Lower lobe of right lung (tissue), 2 donors: ENCODE measurements at regions not wholly inside any gene's neighbourhood (a gene's known extent, or its start where the extent isn't known, plus 50 kb on each side); places are given as distances from the start of the nearest gene placed in this dataset.

Experiments used
- ATAC-seq, 2 donors: fragments of 200-7000 bp; cut with Tn5 transposase; one replicate each; pipeline ENCODE4 v1.9.1; 2020 to 2022; ENCODE audit warnings: mild to moderate bottlenecking in 2 of 2, moderate library complexity in 2 of 2
- DNase-seq: peaks from one replicate; pipeline ENCODE4 v3.0.0-alpha.2; 2020
- H3K27ac ChIP-seq: fragments of 200-600 bp; one replicate; pipeline ENCODE4 v1.8.0; 2022
- H3K27me3 ChIP-seq: fragments of 200-600 bp; one replicate; pipeline ENCODE4 v1.8.0; 2022; ENCODE audit warnings: low read depth
- H3K36me3 ChIP-seq: fragments of 200-600 bp; one replicate; pipeline ENCODE4 v1.8.0; 2022; ENCODE audit warnings: mild to moderate bottlenecking
- H3K4me1 ChIP-seq: fragments of 200-600 bp; one replicate; pipeline ENCODE4 v1.8.0; 2022
- H3K4me3 ChIP-seq: fragments of 200-600 bp; one replicate; pipeline ENCODE4 v1.8.0; 2022; ENCODE audit warnings: mild to moderate bottlenecking
- H3K9me3 ChIP-seq: fragments of 200-600 bp; one replicate; pipeline ENCODE4 v1.8.0; 2022
- intact Hi-C: fragments of 100-400 bp; cut with DNase I; formaldehyde crosslinking; loops from one replicate; pipeline ENCODE4 v1.11.0; 2022
- TF ChIP-seq, protein P1 (sequence below): fragments of 200-600 bp; IDR thresholded peaks from one replicate; pipeline ENCODE4 v1.8.0; 2022; ENCODE audit warnings: antibody characterized with exemption, mild to moderate bottlenecking
- donor health status: DM: no; HTN: yes; CAD: no; lungs with severe emphysema.

DNA sequence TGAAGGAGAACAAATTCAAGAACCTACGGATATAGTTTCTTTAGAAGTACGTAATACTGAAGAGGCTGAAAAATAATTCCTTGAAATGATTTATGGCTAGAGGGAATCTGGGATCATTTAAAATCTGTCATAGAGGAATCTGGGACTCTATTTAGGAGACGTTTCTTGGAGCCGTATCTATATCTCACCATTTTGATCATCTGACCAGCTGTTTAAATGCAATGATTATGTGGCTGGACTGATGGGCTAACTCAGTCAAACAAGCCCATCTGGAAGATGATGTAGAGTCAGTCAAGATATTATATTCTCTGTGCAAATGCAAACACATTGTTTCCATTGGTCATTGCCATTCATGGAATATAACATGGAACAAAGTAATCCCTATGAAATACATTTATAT lies 467.7 kb upstream of the ZFHX3 start:
- Histone ChIP-seq H3K27ac (no peak overlapping the region), H3K4me1 (no peaks in the 10 kb centered on the region), H3K27me3 (no peaks in the 10 kb centered on the region), H3K9me3 (no peaks in the 10 kb centered on the region), H3K4me3 (no peak overlapping the region), H3K36me3 (no peaks in the 10 kb centered on the region)
- TF ChIP-seq, protein P1, sequence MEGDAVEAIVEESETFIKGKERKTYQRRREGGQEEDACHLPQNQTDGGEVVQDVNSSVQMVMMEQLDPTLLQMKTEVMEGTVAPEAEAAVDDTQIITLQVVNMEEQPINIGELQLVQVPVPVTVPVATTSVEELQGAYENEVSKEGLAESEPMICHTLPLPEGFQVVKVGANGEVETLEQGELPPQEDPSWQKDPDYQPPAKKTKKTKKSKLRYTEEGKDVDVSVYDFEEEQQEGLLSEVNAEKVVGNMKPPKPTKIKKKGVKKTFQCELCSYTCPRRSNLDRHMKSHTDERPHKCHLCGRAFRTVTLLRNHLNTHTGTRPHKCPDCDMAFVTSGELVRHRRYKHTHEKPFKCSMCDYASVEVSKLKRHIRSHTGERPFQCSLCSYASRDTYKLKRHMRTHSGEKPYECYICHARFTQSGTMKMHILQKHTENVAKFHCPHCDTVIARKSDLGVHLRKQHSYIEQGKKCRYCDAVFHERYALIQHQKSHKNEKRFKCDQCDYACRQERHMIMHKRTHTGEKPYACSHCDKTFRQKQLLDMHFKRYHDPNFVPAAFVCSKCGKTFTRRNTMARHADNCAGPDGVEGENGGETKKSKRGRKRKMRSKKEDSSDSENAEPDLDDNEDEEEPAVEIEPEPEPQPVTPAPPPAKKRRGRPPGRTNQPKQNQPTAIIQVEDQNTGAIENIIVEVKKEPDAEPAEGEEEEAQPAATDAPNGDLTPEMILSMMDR: no peak
- no peak for ATAC-seq
- DNase-seq: no peak
- intact Hi-C loops: no loop called here

DNA sequence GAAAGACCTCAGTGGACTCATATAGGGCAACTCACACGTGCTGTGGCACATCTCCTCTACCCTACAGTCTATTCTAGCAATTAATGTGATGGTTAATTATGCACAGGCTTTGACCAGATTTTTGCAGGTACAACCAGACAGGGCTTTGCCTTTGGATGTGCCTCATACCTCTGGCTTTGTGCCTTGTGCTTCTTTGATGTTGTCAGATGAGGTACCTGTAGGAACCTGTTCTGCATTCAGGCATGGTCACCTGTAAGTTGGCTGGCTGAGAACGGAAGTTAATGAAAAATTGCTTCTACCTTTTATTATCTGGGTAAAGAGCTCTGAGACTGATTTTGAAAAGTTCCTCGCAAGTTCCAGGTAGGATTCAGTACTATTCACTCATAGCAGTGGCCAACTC lies 462.9 kb upstream of the ZFHX3 start:
- Histone ChIP-seq H3K9me3 (no peaks in the 10 kb centered on the region), H3K27me3 (no peaks in the 10 kb centered on the region), H3K4me3 (no peak overlapping the region), H3K36me3 (no peaks in the 10 kb centered on the region), H3K27ac (no peak overlapping the region), H3K4me1 (no peaks in the 10 kb centered on the region)
- DNase-seq (no peak), ATAC-seq (no peak)
- intact Hi-C loops: no loop called here
- TF ChIP-seq, protein P1: no peak

DNA sequence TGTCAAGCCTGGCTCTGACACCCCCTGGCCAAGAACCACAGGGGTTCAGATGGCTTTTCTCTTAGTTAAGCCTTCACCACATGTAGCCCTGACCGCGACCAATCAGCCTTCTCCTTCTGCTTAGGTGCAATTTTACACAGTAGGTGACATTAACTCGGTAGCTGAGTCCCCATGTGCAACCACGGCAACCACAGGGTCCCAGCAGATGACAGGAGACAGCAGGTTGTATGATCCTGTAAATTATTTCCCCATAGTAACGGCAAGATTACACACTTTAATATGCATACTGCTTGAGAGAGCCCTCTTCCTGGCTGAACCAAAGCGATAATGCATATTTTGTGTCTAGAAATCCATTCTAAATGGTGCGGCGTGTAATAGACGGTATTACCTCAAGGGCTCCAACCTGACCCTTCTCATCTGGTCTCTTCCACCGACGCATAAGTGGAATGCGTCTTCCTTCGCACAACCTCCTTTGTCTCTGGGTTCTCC lies 458.7 kb upstream of the ZFHX3 start:
- Histone ChIP-seq H3K27me3 (no peaks in the 10 kb centered on the region), H3K9me3 (no peaks in the 10 kb centered on the region), H3K4me3 (no peak overlapping the region), H3K36me3 (no peaks in the 10 kb centered on the region), H3K27ac (no peak overlapping the region), H3K4me1 (no peaks in the 10 kb centered on the region)
- TF ChIP-seq, protein P1: no peak
- ATAC-seq (no peak), DNase-seq (no peak)
- intact Hi-C loops: no loop called here

DNA sequence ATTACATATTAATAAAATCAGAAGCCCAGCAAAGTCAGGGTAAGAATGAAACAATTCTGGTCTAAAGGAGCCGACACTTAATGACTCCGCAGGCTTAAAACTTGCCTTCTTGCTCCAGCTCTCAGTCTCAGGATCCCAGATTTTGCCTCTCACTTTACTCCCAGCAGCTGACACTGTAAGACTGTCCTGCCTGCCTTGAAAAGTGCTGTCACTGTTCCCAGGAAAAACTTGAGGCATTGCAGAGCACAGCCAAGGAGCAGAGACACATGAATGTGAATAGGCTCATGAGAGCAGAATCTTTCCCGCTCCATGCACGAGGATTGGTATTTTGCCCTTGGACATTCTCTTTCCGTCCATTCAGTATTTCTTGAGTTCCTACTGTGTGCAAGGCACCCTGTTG lies 457.6 kb upstream of the ZFHX3 start:
- Histone ChIP-seq H3K4me1 (no peaks in the 10 kb centered on the region), H3K27me3 (no peaks in the 10 kb centered on the region), H3K27ac (no peak overlapping the region), H3K4me3 (no peak overlapping the region), H3K36me3 (no peaks in the 10 kb centered on the region), H3K9me3 (no peaks in the 10 kb centered on the region)
- TF ChIP-seq, protein P1: no peak
- ATAC-seq (no peak), DNase-seq (no peak)
- intact Hi-C loops: no loop called here

DNA sequence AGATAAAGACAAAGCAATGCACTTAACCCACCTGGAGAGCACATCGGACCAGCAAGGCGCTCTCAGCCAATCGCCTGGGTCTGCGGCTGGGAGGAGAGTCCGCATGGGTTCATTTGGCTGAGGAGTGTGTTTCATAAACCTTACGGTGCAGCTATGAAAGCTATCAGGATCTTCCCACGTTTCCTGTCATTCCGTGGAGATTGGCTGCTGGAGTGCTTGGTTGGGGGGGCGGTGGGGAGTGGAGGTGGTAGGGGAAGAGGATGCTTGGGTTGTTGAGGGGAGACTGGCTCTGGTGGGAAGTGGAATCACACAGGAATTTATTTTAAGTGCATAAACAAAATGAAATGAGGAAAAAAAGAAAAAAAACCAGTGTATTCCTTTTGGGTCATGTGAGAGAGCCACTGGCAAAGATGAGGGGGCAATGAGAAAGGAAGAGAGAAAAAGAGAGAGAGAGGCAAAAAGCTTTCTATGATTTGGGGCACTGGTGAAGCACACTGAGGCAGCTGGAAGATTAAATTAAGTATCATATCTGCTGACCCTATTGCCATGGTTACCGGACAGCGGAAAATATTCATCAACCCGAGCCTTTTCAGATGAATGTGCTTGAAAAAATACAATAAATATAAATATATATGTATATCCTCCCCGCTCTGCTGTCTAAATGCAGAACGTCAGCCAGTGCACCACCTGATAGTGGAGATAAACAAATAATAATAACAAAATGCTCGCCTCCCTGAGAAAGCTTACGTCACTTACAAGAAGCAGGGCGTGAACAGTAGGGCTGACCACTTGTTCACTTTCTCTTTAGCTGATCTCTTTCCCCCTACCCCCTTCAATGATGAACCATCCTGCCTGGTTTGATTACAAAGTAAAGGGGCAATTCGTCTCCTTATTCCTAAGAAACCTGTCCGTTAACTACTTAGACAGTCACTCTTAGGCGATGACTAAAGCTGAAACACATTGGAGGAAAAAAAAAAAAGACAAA lies 457.0 kb upstream of the ZFHX3 start:
- intact Hi-C loops: no loop called here
- no peaks in the 10 kb centered on the region for H3K4me1 ChIP-seq
- no peaks in the 10 kb centered on the region for H3K27me3 ChIP-seq
- no peak for DNase-seq
- no peak overlapping the region for H3K4me3 ChIP-seq
- no peaks in the 10 kb centered on the region for H3K9me3 ChIP-seq
- no peak for ATAC-seq
- TF ChIP-seq, protein P1: no peak
- no peak overlapping the region for H3K27ac ChIP-seq
- no peaks in the 10 kb centered on the region for H3K36me3 ChIP-seq
